Anterior cingulate cortex (tissue), 58 donors: ENCODE measurements at regions not wholly inside any gene's neighbourhood (a gene's known extent, or its start where the extent isn't known, plus 50 kb on each side); places are given as distances from the start of the nearest gene placed in this dataset.
"Not testable (repeated sequence)": the region's sequence is repeated elsewhere in the genome, so short reads cannot be mapped to it uniquely, and the experiment has no call there.

Source experiments
- DNase-seq, 58 donors: peaks; one replicate each; lab custom pipeline; 2025; lab: John Stamatoyannopoulos, UW

DNA sequence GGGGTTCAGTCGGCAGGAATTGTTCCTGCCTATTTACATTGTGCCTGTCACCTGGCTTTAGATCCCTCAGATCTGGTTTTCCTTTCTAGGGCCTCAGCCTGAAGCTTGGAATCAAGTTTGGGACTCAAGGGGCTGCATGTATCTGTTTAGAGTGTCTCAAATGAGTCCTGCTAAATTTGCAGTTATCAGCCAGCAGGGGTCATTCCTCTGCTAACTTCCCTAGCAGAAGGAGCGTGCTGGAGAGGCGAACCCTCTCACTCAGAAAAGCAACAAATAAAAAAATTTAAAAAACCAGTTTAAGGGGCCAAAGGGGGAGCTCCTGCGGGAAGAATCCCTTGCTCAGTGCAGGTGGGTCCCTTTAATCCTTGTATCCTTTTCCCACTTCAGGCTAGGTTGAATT, 1220.2 kb downstream of the JRKL start:
- no peak for DNase-seq

GRCh38 chr11:97610854-97611253, 1221.0 kb downstream of the JRKL start:
- no peak for DNase-seq

GRCh38 chr11:97611345-97611744, 1221.5 kb downstream of the JRKL start:
- no peak for DNase-seq

DNA sequence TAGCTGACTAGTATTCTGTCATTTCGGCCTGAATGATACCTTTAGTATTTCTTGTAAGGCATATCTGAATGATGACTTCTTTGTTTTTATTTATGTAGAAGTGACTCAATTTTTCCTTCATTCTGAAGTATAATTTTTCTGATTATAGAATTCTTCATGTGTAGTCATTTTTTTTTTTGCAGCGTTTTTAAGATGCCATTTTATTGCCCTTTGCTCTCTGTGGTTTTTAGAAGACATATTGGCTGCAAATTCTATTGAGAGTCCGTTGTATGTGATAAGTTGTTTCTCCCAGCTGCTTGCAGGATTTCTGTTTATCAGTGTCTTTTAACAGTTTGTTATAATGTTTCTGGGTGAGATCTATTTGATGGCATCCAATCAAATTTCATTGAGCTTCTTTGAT, 1224.8 kb downstream of the JRKL start:
- no peak for DNase-seq

GRCh38 chr11:97615546-97615945, 1225.7 kb downstream of the JRKL start:
- no peak for DNase-seq

DNA sequence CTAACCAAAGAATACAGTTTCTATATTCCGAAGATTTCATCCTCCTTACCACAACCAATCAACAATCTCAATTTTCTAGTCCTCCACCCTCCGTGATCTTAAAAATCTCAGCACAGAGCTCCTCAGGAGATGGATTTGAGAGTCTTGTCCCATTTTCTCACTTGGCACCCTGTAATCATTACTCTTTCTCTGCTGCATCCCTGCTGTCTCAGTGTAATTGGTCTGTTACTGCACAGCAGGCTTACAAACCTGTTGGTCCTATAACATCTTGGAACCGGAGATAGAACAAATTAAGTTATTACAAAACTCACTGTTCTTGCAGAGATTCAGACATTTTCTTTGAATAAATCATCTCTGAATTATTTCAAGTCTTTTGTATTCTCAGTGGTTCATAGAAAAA, 1227.2 kb downstream of the JRKL start:
- DNase-seq = no peak

- DNase-seq = no peak
Measured at GRCh38 chr11:97620007-97620406, 1230.2 kb downstream of the JRKL start.

- no peak for DNase-seq
Measured at GRCh38 chr11:97621282-97621681, 1231.5 kb downstream of the JRKL start.

DNA sequence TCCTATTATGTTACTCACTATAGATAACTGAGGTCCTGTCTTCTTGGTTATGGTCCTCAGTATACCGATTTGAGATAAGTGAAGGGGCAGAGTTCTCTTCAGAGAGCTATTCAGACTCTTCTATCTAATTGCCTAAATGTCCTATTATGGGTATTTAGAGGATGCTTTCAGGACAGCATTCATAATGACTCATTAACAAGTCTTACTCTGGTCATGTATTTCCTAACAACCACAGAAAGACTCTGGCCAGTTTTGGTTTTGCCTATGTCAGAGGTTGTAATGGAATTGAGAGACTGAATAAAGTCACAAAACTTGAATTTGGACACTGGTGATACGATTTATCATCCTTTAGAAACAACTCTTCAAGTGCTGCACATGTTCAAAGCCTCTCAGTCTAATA, 1233.0 kb downstream of the JRKL start:
- no peak for DNase-seq

- not testable (repeated sequence) for DNase-seq
Measured at GRCh38 chr11:97636741-97637140, 1246.9 kb downstream of the JRKL start.

DNA sequence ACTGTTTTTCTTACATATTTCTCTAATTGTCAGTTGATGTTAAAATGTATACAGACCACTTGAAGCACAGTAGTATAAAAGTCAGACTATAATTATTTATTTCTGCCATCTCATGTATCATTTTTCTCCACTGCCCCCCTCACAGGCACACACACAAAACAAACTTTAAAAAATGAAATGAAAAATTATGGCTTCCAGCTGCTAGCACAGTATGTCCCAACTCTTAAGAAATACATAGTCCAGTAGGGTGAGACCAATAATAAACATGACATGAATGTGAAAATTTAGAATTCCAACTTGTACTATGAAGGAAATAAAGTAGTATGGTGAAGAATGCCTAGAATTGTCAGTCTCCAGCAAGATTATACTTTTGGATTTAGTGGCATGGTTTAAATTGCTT, 1247.9 kb downstream of the JRKL start:
- no peak for DNase-seq

GRCh38 chr11:97638641-97639224, 1248.9 kb downstream of the JRKL start:
- no peak for DNase-seq

GRCh38 chr11:97641988-97642387, 1252.2 kb downstream of the JRKL start:
- DNase-seq = no peak

DNA sequence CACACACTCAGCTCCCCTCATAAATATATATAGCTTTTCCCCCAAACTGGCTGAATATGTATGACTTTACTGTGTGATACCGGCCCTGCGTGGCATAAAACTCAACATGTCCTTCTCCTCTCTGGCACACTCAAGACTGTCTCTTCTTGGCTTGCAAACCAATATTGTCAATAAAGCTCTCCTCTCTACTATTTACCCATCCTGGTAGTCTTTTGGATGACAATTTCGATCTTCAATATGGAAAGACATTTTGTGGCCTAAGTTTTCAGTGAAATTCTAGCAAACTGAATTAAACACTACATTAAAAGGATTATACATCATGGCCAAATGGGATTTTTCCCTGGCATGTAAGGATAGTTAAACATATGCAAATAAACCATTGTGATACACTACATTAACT, 1255.9 kb downstream of the JRKL start:
- no peak for DNase-seq

GRCh38 chr11:97656356-97656755, 1266.5 kb downstream of the JRKL start:
- DNase-seq = no peak

DNA sequence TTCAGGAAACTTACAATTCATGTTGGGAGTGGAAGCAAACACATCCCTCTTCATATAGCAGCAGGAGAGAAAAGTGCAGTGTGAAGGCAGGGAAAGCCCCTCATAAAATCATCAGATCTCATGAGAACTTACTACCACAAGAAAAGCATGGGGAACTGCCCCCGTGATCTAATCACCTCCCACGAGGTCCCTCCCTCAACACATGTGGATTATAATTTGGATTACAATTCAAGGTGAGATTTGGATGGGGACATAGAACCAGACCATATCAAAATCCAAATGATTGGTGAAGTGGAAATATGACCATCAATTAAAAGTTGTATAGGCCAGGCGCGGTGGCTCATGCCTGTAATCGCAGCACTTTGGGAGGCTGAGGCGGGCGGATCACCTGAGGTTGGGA, 1268.0 kb downstream of the JRKL start:
- no peak for DNase-seq

- no peak for DNase-seq
Measured at GRCh38 chr11:97667057-97667456, 1277.2 kb downstream of the JRKL start.

GRCh38 chr11:97683733-97684132, 1293.9 kb downstream of the JRKL start:
- DNase-seq = no peak

DNA sequence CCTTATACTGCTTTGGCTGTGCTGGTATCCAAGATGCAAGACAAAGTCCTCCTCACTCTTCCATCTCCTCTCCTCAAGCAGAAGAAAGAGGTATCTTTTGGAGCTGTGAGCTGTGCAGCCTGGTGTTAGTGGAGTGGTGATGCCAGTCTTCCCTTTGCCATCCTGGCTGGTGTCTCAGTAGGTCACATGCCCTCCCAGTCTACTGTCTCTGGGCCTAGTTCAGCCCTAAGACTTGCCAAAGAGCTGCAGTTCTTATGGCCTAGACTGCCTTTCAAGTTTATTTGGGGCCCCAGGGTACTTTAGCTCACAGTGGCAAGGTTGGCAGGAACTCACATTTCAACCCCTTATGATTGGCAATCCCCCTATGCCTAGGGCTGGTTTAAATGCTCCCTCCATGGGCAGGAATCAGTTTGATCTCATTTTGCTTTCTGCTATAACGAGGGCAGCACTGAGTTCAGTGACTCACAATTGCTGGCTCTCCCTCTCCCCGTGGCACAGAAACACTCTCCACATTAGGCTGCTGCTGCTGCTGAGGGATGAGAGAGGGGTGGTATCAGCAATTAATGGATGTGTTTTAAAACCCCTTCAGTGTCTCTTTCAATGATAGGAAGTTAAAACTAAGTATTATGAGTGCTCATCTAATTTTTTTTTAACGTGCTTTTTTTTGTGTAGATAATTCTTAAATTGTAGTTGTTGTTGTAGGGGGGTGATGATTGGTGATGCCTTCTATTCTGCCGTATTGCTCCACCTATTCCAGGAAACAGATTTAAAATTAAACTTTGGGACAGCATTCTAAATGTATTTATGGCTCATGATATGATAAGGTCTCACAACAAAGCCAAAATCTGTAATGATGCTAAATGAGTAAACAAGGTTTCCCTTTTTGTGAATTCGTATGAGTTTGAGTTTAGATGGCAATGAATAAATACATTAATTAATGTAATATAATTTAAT, 1295.0 kb downstream of the JRKL start:
- no peak for DNase-seq

DNA sequence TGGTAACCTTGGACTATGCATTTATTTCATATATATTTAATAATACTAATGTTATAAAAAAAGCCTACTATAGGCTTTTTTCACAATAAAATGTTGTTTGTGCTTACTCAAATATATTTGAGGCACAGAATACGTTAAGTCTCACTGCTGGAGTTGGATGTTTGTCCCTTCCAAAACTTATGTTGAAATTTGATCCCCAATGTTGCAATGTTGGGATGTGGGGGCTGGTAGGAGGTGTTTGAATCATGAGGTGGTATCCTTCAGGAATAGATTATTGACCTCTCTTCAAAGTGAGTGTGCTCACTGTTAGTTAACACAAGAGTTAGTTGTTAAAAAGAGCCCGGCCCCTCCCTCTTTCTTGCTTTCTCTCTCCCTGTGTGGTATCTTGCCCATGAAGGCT, 1295.9 kb downstream of the JRKL start:
- no peak for DNase-seq

GRCh38 chr11:97687111-97687510, 1297.3 kb downstream of the JRKL start:
- DNase-seq = no peak

- DNase-seq = no peak
Measured at GRCh38 chr11:97691061-97691460, 1301.2 kb downstream of the JRKL start.
